Cardiac septum (tissue), 1 donor: ENCODE measurements at regions not wholly inside any gene's neighbourhood (a gene's known extent, or its start where the extent isn't known, plus 50 kb on each side); places are given as distances from the start of the nearest gene placed in this dataset.

Experiments
- DNase-seq: peaks from one replicate; pipeline ENCODE4 v3.0.0-alpha.2; 2020; ENCODE audit warnings: low spot score
- intact Hi-C: fragments of 100-400 bp; cut with DNase I; formaldehyde crosslinking; loops from one replicate; pipeline ENCODE4 v1.14.0; 2022
- donor health status: DM: no; HTN: no; CAD: no.

GRCh38 chr21:41032541-41032940 is 135.4 kb upstream of the BACE2 start:
- no peak for DNase-seq
- intact Hi-C loops, result no loop called here

GRCh38 chr21:41037212-41037611 is 130.7 kb upstream of the BACE2 start:
- intact Hi-C loops, result no loop called here

GRCh38 chr21:41037936-41038335 is 130.0 kb upstream of the BACE2 start:
- DNase-seq, result no peak
- intact Hi-C loops, result no loop called here

More at GRCh38 chr21:41037212-41037611, 130.7 kb upstream of the BACE2 start:
- DNase-seq, result no peak

GRCh38 chr21:41043014-41043413 is 124.9 kb upstream of the BACE2 start:
- DNase-seq, result no peak
- intact Hi-C loops, result no loop called here

- DNase-seq, result no peak
- intact Hi-C loops, result no loop called here
Observed at GRCh38 chr21:41045534-41046268, 122.3 kb upstream of the BACE2 start.

- DNase-seq, result no peak
- intact Hi-C loops, result no loop called here
Observed at GRCh38 chr21:41048145-41048544, 119.8 kb upstream of the BACE2 start.

- intact Hi-C loops, result no loop called here
- DNase-seq, result no peak
Observed at GRCh38 chr21:41048623-41049022, 119.3 kb upstream of the BACE2 start.

- intact Hi-C loops, result no loop called here
- DNase-seq, result no peak
Observed at GRCh38 chr21:41052820-41053555, 115.0 kb upstream of the BACE2 start.

GRCh38 chr21:41054018-41054578 is 113.9 kb upstream of the BACE2 start:
- intact Hi-C loops, result no loop called here
- DNase-seq, result no peak

- no peak for DNase-seq
- intact Hi-C loops, result no loop called here
Observed at GRCh38 chr21:41055266-41055665, 112.7 kb upstream of the BACE2 start.

- DNase-seq, result peak; percentile 33
- intact Hi-C loops, result no loop called here
Observed at GRCh38 chr21:41059871-41060270, 108.1 kb upstream of the BACE2 start.

- intact Hi-C loops, result no loop called here
- peak; percentile 29 for DNase-seq
Observed at GRCh38 chr21:41061701-41062100, 106.3 kb upstream of the BACE2 start.

- intact Hi-C loops, result no loop called here
Observed at GRCh38 chr21:41064334-41064791, 103.6 kb upstream of the BACE2 start.

GRCh38 chr21:41064951-41065350 is 103.0 kb upstream of the BACE2 start:
- peak; percentile 54 for DNase-seq
- intact Hi-C loops, result no loop called here

More at GRCh38 chr21:41064334-41064791, 103.6 kb upstream of the BACE2 start:
- DNase-seq, result peak; percentile 41

GRCh38 chr21:41065539-41065938 is 102.4 kb upstream of the BACE2 start:
- no peak for DNase-seq
- intact Hi-C loops, result no loop called here

GRCh38 chr21:41066086-41066938 is 101.6 kb upstream of the BACE2 start:
- DNase-seq, result peak; percentile 51
- intact Hi-C loops, result no loop called here

- intact Hi-C loops, result loop anchor here (2.0 kb wide), 2 partner anchors 601 to 923 kb away; no protein-coding TSS in a partner anchor
- no peak for DNase-seq
Observed at GRCh38 chr21:41067709-41068108, 100.3 kb upstream of the BACE2 start.

GRCh38 chr21:41068496-41068895 is 99.5 kb upstream of the BACE2 start:
- peak; percentile 12 for DNase-seq
- intact Hi-C loops, result loop anchor here (2.0 kb wide), 2 partner anchors 602 to 924 kb away; no protein-coding TSS in a partner anchor

GRCh38 chr21:41068967-41069642 is 98.9 kb upstream of the BACE2 start:
- DNase-seq, result peak; percentile 86
- intact Hi-C loops, result loop anchor here (2.0 kb wide), 2 partner anchors 602 to 924 kb away; no protein-coding TSS in a partner anchor
